Adrenal gland (tissue), 9 donors: ENCODE measurements at regions not wholly inside any gene's neighbourhood (a gene's known extent, or its start where the extent isn't known, plus 50 kb on each side); places are given as distances from the start of the nearest gene placed in this dataset.

ENCODE experiments used
- DNase-seq, 7 donors: peaks; one replicate each; pipeline ENCODE4 v3.0.0-alpha.2; 2019 to 2020
- H3K27ac ChIP-seq, 5 donors: fragments of 200-600 bp; sonication (generic) in 4 of 5; 1 replicate in 3 of 5; 2 replicates in 2 of 5; pipeline versions ENCODE4 v1.5.1 to v1.8.0; 2016 to 2020; ENCODE audit warnings: mild to moderate bottlenecking in 1 of 5
- H3K27me3 ChIP-seq: fragments of 200-600 bp; 2 replicates; pipeline ENCODE4 v1.8.0; 2021
- H3K36me3 ChIP-seq, 2 donors: fragments of 200-600 bp; replicated peaks in 1 of 2; 1 replicate in 1 of 2; 2 replicates in 1 of 2; pipeline versions ENCODE4 v1.5.1 to v1.8.0; 2018 to 2022
- H3K4me1 ChIP-seq, 2 donors: fragments of 200-600 bp; replicated peaks in 1 of 2; 1 replicate in 1 of 2; 2 replicates in 1 of 2; pipeline versions ENCODE4 v1.5.1 to v1.8.0; 2018 to 2021
- H3K4me3 ChIP-seq, 4 donors: fragments of 200-600 bp; sonication (generic) in 3 of 4; one replicate each; pipeline ENCODE4 v1.5.1; 2016 to 2018
- H3K9me3 ChIP-seq, 3 donors: fragments of 200-600 bp; sonication (generic) in 1 of 3; replicated peaks in 1 of 3; 1 replicate in 2 of 3; 2 replicates in 1 of 3; pipeline versions ENCODE4 v1.5.1 to v1.8.0; 2016 to 2021
- POLR2A ChIP-seq, 2 donors: fragments of 450-650 bp; IDR thresholded peaks; one replicate each; pipeline ENCODE4 v1.6.1; 2017; ENCODE audit warnings: antibody characterized with exemption in 2 of 2, mild to moderate bottlenecking in 2 of 2, moderate library complexity in 1 of 2
- WGBS, 4 donors: extraction: QIAGEN DNeasy Blood & Tissue Kit in 2 of 4; methylation state at CpG; one replicate each; pipeline versions ENCODE4 v1.1.5 to v1.1.7; 2013 to 2017; 5-methylcytosine and 5-hydroxymethylcytosine counted together
- intact Hi-C, 2 donors: fragments of 100-400 bp; cut with DNase I; formaldehyde crosslinking; loops; one replicate each; pipeline versions ENCODE4 v1.14.1 to v1.15.0; 2022 to 2023
- TF ChIP-seq, protein P1 (sequence below), 6 experiments: fragments of 450-650 bp in 4 of 6; fragments of 200-600 bp in 2 of 6; sonication (generic) in 1 of 6; IDR thresholded peaks; 1 replicate in 5 of 6; 2 replicates in 1 of 6; pipeline versions ENCODE4 v1.5.1 to v1.8.0; 2016 to 2021; ENCODE audit warnings: antibody characterized with exemption in 6 of 6, mild to moderate bottlenecking in 2 of 6, moderate library complexity in 1 of 6
- donor health status: healthy with polysubstance abuse.
- donor health status: Bipolar disorder and iron deficiency.
- donor health status: DM: yes; HTN: yes; CAD: no.
- donor health status: DM: no; HTN: no; CAD: no.
- donor health status: DM: no; HTN: no; CAD: no.

DNA sequence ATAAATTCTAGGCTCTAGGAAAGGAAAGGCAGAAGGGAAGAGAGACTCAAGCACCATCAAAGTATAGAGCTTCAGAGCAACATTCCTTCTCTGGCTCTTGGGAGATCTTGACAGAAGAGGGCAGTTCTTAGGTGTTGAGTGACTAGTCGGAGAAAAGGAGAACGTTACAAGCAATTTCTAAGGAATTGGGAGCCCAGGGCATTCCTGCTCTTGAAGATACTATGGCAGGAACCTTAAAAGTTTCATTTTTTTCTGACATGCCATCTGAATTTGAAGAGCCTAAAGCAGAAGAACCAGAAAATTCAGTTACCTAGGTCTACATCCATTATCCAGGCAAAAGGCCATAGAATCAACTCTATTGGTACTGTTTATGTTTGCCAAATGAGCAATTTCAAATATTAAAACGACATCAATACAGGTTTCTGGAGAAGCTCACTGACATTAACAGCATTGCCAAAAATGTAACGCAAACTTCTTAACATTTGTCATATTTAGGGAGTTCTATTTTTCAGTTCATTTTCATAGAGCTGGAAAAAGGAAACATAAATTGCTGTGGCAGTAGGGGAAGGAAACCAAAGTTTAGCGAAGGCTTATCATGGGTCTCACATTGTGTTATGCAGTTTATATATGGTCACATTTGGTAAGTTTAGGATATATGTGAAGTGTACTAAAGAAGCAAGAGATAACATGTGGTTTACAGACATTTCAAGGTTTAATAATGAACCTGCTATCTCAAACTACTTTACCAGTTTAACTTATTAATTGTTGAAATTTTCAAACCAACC, 210.1 kb upstream of the NRIP1 start:
- intact Hi-C loops: no loop called here
- Histone ChIP-seq H3K9me3 (no peaks in the 10 kb centered on the region), H3K36me3 (no peaks in the 10 kb centered on the region), H3K4me1 (no peaks in the 10 kb centered on the region), H3K4me3 (no peak overlapping the region), H3K27me3 (no peaks in the 10 kb centered on the region), H3K27ac (no peak overlapping the region)
- 75 to 84% (median 81%) methylated on average over 5 of the region's 5 CpGs for WGBS, 4 donors
- TF ChIP-seq, protein P1, sequence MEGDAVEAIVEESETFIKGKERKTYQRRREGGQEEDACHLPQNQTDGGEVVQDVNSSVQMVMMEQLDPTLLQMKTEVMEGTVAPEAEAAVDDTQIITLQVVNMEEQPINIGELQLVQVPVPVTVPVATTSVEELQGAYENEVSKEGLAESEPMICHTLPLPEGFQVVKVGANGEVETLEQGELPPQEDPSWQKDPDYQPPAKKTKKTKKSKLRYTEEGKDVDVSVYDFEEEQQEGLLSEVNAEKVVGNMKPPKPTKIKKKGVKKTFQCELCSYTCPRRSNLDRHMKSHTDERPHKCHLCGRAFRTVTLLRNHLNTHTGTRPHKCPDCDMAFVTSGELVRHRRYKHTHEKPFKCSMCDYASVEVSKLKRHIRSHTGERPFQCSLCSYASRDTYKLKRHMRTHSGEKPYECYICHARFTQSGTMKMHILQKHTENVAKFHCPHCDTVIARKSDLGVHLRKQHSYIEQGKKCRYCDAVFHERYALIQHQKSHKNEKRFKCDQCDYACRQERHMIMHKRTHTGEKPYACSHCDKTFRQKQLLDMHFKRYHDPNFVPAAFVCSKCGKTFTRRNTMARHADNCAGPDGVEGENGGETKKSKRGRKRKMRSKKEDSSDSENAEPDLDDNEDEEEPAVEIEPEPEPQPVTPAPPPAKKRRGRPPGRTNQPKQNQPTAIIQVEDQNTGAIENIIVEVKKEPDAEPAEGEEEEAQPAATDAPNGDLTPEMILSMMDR (IDR thresholded peaks at IDR 0.05): no peak
- no peak for TF ChIP-seq POLR2A (IDR thresholded peaks at IDR 0.05)
- DNase-seq: no peak

DNA sequence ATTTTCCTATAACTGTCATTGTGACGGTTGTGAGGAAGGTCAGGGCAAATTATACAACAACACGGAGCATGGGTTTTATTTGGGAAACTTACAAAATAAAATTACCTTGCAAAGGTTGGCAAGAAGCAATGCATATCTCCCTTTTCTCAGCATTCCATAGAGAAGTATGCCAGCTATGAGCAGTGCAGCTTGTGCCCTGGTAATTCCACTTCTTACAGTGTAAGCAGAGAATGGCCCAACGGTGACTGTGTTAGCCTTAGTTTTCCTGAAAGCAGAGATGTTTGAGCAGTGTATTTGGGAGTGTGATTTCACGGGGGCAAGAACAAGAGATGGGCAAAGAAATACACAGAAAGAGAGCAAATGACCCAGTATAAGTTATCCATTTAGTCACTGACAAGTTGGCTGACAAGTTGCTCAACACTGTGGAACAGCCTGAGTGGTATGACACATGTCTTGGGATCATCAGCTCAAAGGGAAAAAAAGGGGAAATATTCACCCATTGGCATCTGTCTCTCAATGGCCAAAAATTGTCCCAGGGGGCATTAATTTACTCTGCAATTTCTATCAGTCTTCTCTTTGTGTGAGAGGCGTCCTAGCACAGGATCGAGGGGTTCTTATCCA, 210.9 kb upstream of the NRIP1 start:
- Histone ChIP-seq H3K9me3 (no peaks in the 10 kb centered on the region), H3K27me3 (no peaks in the 10 kb centered on the region), H3K27ac (no peak overlapping the region), H3K36me3 (no peaks in the 10 kb centered on the region), H3K4me3 (no peak overlapping the region), H3K4me1 (no peaks in the 10 kb centered on the region)
- TF ChIP-seq, protein P1 (IDR thresholded peaks at IDR 0.05): no peak
- TF ChIP-seq POLR2A (IDR thresholded peaks at IDR 0.05): no peak
- intact Hi-C loops: no loop called here
- 72 to 77% (median 74%) methylated on average over 6 of the region's 6 CpGs for WGBS, 4 donors
- no peak for DNase-seq

DNA sequence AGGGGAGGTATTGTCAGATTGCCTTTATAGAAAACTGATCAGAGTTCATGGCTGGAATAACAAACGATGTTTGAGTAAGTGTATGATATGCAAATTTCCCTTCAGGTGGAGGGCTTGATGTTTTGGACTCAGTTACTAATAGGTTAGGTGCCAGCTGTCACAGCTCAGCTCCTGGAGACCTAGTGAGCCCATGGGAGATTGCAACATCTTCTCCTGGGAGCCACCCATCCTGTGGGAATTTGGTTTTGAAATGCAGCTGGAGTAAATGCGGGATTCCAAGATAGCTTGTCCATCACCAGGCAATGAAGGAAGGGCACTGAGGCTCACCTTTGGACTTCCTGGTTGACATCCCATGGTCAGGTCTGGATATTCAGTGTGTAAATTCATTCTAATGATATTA, 211.4 kb upstream of the NRIP1 start:
- H3K4me1 ChIP-seq: no peaks in the 10 kb centered on the region
- no peak overlapping the region for H3K4me3 ChIP-seq
- no peak overlapping the region for H3K27ac ChIP-seq
- no peaks in the 10 kb centered on the region for H3K9me3 ChIP-seq
- H3K36me3 ChIP-seq: no peaks in the 10 kb centered on the region
- intact Hi-C loops: no loop called here
- TF ChIP-seq POLR2A (IDR thresholded peaks at IDR 0.05): no peak
- TF ChIP-seq, protein P1 (IDR thresholded peaks at IDR 0.05): no peak
- no peak for DNase-seq
- H3K27me3 ChIP-seq: no peaks in the 10 kb centered on the region
- WGBS, 4 donors: 78 to 92% (median 88%) methylated on average over 2 of the region's 2 CpGs

DNA sequence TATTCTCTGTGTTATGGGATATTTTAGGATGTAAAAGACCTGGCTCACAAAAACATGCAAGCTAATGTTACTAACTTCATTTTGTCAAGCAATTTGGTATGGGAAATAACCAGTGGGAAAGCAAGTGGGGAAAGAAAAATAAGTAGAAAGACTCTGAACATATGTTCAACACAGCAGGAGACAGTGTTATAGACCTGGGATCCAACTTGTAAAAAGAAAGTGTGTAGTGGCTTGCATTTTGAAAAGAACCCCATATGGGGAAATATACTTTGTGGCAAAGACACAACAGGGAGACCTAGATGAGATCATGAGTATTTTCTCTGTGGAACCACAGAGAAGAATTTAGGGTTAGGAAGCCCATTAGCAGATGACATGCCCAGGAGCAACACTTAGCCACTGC, 212.7 kb upstream of the NRIP1 start:
- Histone ChIP-seq H3K27ac (no peak overlapping the region), H3K9me3 (no peaks in the 10 kb centered on the region), H3K27me3 (no peaks in the 10 kb centered on the region), H3K36me3 (no peaks in the 10 kb centered on the region), H3K4me3 (no peak overlapping the region), H3K4me1 (no peaks in the 10 kb centered on the region)
- intact Hi-C loops: no loop called here
- no peak for DNase-seq
- TF ChIP-seq POLR2A (IDR thresholded peaks at IDR 0.05): no peak
